HCT116 (cell line): ENCODE measurements at regions not wholly inside any gene's neighbourhood (a gene's known extent, or its start where the extent isn't known, plus 50 kb on each side); places are given as distances from the start of the nearest gene placed in this dataset.

Experiments
- ATAC-seq: fragments of 200-7000 bp; cut with Tn5 transposase; 2 replicates; pipeline ENCODE4 v1.9.1; 2020; ENCODE audit warnings: mild to moderate bottlenecking, moderate library complexity
- BruUV-seq: library from RNA; stranded (reverse); fragments of 400-500 nt; replicated peaks from 2 replicates; lab custom pipeline; 2021; lab: Mats Ljungman, UMichigan
- CTCF ChIA-PET: fragments of 300-600 bp; sonication (Branson Sonifier 250); formaldehyde crosslinking; loops from one replicate; lab custom pipeline; 2021; ENCODE audit warnings: antibody characterized with exemption; lab: Charles Lee
- POLR2A ChIA-PET: fragments of 300-600, 350-600 bp; sonication (Branson Sonifier 250); formaldehyde crosslinking; loops from one replicate; lab custom pipeline; 2021; ENCODE audit warnings: antibody characterized with exemption; lab: Charles Lee
- RAD21 ChIA-PET, 2 experiments: fragments of 300-600 bp; sonication (Branson Sonifier 250); formaldehyde crosslinking; loops; one replicate each; lab custom pipeline; 2023; ENCODE audit warnings: low total read pairs in 2 of 2; ENCODE audit not compliant: uncharacterized antibody in 2 of 2, unreplicated experiment in 2 of 2, low non-redundant PET in 1 of 2; lab: Charles Lee
- DNase-seq: peaks from one replicate; pipeline ENCODE4 v3.0.0-alpha.2; 2010; ENCODE audit warnings: low read depth, low spot score
- H2AFZ ChIP-seq: fragments of 200-600 bp; shearing (Covaris generic), sonication (generic); 2 replicates; pipeline ENCODE4 v1.6.1; 2017; ENCODE audit warnings: low read depth, mixed run types, mixed read lengths, antibody characterized with exemption, low read length; ENCODE audit not compliant: poor library complexity, severe bottlenecking
- H3K27ac ChIP-seq: 2 replicates; pipeline ENCODE4 v1.5.1; 2012; ENCODE audit warnings: low read depth, low read length
- H3K27me3 ChIP-seq: fragments of 200-600 bp; sonication (generic); 2 replicates; pipeline ENCODE4 v1.6.1; 2016; ENCODE audit warnings: mixed run types, low read length, mixed read lengths; ENCODE audit not compliant: insufficient read depth
- H3K36me3 ChIP-seq, 2 experiments: fragments of 200-500 bp in 1 of 2; fragments of 200-600 bp in 1 of 2; sonication (Bioruptor generic) in 1 of 2; sonication (generic) in 1 of 2; 2 replicates each; pipeline versions ENCODE4 v1.5.1 to v1.6.1; 2014 to 2016; ENCODE audit warnings: low read length in 2 of 2, inconsistent platforms in 1 of 2, mixed read lengths in 1 of 2, mixed run types in 1 of 2; ENCODE audit not compliant: insufficient read depth in 2 of 2, control insufficient read depth in 1 of 2
- H3K4me1 ChIP-seq, 2 experiments: fragments of 200-600 bp in 1 of 2; sonication (generic) in 1 of 2; 2 replicates each; pipeline versions ENCODE4 v1.5.1 to v1.6.1; 2012 to 2017; ENCODE audit warnings: low read length in 2 of 2, inconsistent platforms in 1 of 2, mild to moderate bottlenecking in 1 of 2, mixed read lengths in 1 of 2, mixed run types in 1 of 2, moderate library complexity in 1 of 2; ENCODE audit not compliant: insufficient read depth in 2 of 2, control insufficient read depth in 1 of 2
- H3K4me2 ChIP-seq: fragments of 200-600 bp; sonication (generic); 2 replicates; pipeline ENCODE4 v1.6.1; 2017; ENCODE audit warnings: mixed run types, low read length, mixed read lengths
- H3K4me3 ChIP-seq, 2 experiments: fragments of 200-600 bp in 1 of 2; sonication (generic) in 1 of 2; replicated peaks in 1 of 2; 2 replicates each; pipeline ENCODE4 v1.5.1; 2011 to 2016; ENCODE audit warnings: low read length in 2 of 2, control low read depth in 1 of 2, low read depth in 1 of 2, mild to moderate bottlenecking in 1 of 2, mixed read lengths in 1 of 2, mixed run types in 1 of 2
- H3K79me2 ChIP-seq: fragments of 200-600 bp; sonication (generic); 2 replicates; pipeline ENCODE4 v1.6.1; 2017; ENCODE audit warnings: mild to moderate bottlenecking, mixed run types, low read length, moderate library complexity, mixed read lengths; ENCODE audit not compliant: insufficient read depth
- H3K9ac ChIP-seq: fragments of 200-600 bp; sonication (generic); 2 replicates; pipeline ENCODE4 v1.6.1; 2016; ENCODE audit warnings: low read length, mixed read lengths
- H3K9me2 ChIP-seq: fragments of 200-600 bp; sonication (generic), shearing (Covaris generic); 2 replicates; pipeline ENCODE4 v1.6.1; 2017; ENCODE audit warnings: mixed run types, mild to moderate bottlenecking, moderate library complexity; ENCODE audit not compliant: insufficient read depth
- H3K9me3 ChIP-seq, 2 experiments: fragments of 200-500 bp in 1 of 2; fragments of 200-600 bp in 1 of 2; sonication (Bioruptor generic) in 1 of 2; sonication (generic) in 1 of 2; 2 replicates each; pipeline ENCODE4 v1.6.1; 2014 to 2017; ENCODE audit warnings: low read length in 2 of 2, mixed read lengths in 2 of 2, inconsistent platforms in 1 of 2, low read depth in 1 of 2, mild to moderate bottlenecking in 1 of 2, mixed run types in 1 of 2, moderate library complexity in 1 of 2; ENCODE audit not compliant: control insufficient read depth in 1 of 2, insufficient read depth in 1 of 2
- H4K20me1 ChIP-seq: fragments of 200-600 bp; sonication (generic), shearing (Covaris generic); 2 replicates; pipeline ENCODE4 v1.6.1; 2017; ENCODE audit warnings: mixed run types, mild to moderate bottlenecking, moderate library complexity; ENCODE audit not compliant: insufficient read depth
- EGR1 ChIP-seq: IDR thresholded peaks from 2 replicates; pipeline ENCODE4 v1.6.1; 2012; ENCODE audit warnings: low read depth
- ELF1 ChIP-seq: IDR thresholded peaks from 2 replicates; pipeline ENCODE4 v1.6.1; 2012; ENCODE audit warnings: low read depth, borderline replicate concordance
- EZH2 ChIP-seq: fragments of 200-600 bp; sonication (generic); IDR thresholded peaks from 2 replicates; pipeline ENCODE4 v1.6.1; 2017; ENCODE audit warnings: antibody characterized with exemption, mixed run types
- EZH2phosphoT487 ChIP-seq: fragments of 200-600 bp; IDR thresholded peaks from 2 replicates; pipeline ENCODE4 v1.6.1; 2018; ENCODE audit warnings: antibody characterized with exemption, borderline replicate concordance
- FOSL1 ChIP-seq: IDR thresholded peaks from 2 replicates; pipeline ENCODE4 v1.6.1; 2012; ENCODE audit warnings: low read depth
- JUND ChIP-seq: IDR thresholded peaks from 2 replicates; pipeline ENCODE4 v1.6.1; 2012
- POLR2A ChIP-seq: IDR thresholded peaks from 2 replicates; pipeline ENCODE4 v1.7.0; 2011; ENCODE audit warnings: borderline replicate concordance; ENCODE audit not compliant: insufficient read depth, insufficient read length; ENCODE audit errors: extremely low read depth
- RAD21 ChIP-seq: IDR thresholded peaks from 2 replicates; pipeline ENCODE4 v1.6.1; 2012; ENCODE audit warnings: low read depth, mild to moderate bottlenecking
- SIN3A ChIP-seq: IDR thresholded peaks from 2 replicates; pipeline ENCODE4 v1.6.1; 2012; ENCODE audit warnings: low read depth
- SP1 ChIP-seq: IDR thresholded peaks from 2 replicates; pipeline ENCODE4 v1.6.1; 2012; ENCODE audit warnings: low read depth
- SRF ChIP-seq: IDR thresholded peaks from 2 replicates; pipeline ENCODE4 v1.6.1; 2012; ENCODE audit warnings: low read depth
- TCF7L2 ChIP-seq: IDR thresholded peaks from 2 replicates; pipeline ENCODE4 v1.7.0; 2011; ENCODE audit warnings: borderline replicate concordance, inconsistent platforms; ENCODE audit not compliant: insufficient read depth, insufficient read length; ENCODE audit errors: extremely low read depth
- YY1 ChIP-seq: IDR thresholded peaks from 2 replicates; pipeline ENCODE4 v1.6.1; 2011; ENCODE audit warnings: low read length, low read depth, moderate library complexity, mild to moderate bottlenecking; ENCODE audit not compliant: insufficient replicate concordance; ENCODE audit errors: extremely low read depth
- ZFX ChIP-seq: fragments of 450-650 bp; IDR thresholded peaks from 2 replicates; pipeline ENCODE4 v1.6.1; 2017
- ZNF274 ChIP-seq: fragments of 200-500 bp; sonication (Bioruptor generic); IDR thresholded peaks from 2 replicates; pipeline ENCODE4 v1.6.1; 2014; ENCODE audit warnings: mild to moderate bottlenecking, low read depth, low read length, inconsistent platforms
- intact Hi-C: fragments of 100-400 bp; cut with micrococcal nuclease; formaldehyde crosslinking; loops from 2 replicates; pipeline ENCODE4 v1.10.0; 2022
- TF ChIP-seq, protein P1 (sequence below): IDR thresholded peaks from 2 replicates; pipeline ENCODE4 v1.6.1; 2011; ENCODE audit warnings: mild to moderate bottlenecking, low read length, moderate library complexity; ENCODE audit not compliant: insufficient replicate concordance; ENCODE audit errors: extremely low read depth
- TF ChIP-seq, protein P2 (sequence below): IDR thresholded peaks from 2 replicates; pipeline ENCODE4 v1.6.1; 2012

DNA sequence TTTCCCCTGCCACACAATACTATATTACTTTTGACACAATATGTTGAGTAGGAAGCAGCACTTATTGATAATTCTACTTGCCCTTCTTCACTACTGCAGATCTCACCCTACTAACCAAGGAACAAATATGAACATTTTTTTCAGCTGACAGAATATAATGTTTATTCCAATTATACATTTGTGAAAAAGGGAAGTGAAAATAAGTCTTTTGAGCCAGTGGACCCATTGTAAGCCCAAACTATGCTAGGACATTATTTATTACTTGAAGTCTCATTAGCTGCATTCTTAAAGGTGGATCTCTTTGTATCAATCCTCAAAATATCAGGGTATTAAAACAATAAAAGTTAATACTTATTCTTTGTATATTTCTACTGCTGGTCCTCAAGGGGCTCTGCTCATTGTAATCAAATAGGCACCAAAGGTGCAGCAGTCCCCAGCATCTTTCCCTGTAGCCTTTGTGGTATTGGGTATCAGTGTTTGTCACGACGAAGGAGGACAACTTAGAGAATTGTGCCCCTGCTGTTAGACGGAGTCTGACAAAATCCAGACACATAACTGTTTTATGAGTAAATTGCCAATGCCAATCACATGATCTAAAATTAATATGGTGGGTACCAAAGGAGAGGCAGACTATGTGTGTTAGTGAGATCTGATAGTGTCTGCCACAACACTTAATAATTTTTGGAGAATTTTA is 453.5 kb upstream of the CDH9 start:
- Histone ChIP-seq H3K79me2 (no peaks in the 10 kb centered on the region), H2AFZ (no peak overlapping the region), H3K9ac (no peak overlapping the region), H3K27ac (no peak overlapping the region), H3K36me3 (no peaks in the 10 kb centered on the region; a peak in 1 of 4 replicates), H3K9me3 (peaks cover 13 to 21% of the 10 kb centered on the region in 2 experiments; a peak in 3 of 4 replicates), H3K27me3 (no peaks in the 10 kb centered on the region), H3K9me2 (no peaks in the 10 kb centered on the region), H3K4me2 (no peak overlapping the region), H3K4me1 (no peaks in the 10 kb centered on the region), H4K20me1 (no peaks in the 10 kb centered on the region), H3K4me3 (no peak overlapping the region)
- ATAC-seq (no peak), DNase-seq (no peak)
- POLR2A ChIA-PET, result no interaction called here
- intact Hi-C loops, result no loop called here
- CTCF ChIA-PET, result no interaction called here
- RAD21 ChIA-PET, result no interaction called here
- BruUV-seq, result no TSS peak
- TF ChIP-seq SP1 (no peak), TCF7L2 (no peak), POLR2A (no peak), RAD21 (no peak), EGR1 (no peak), EZH2 (no peak)

GRCh38 chr5:27491047-27491446 is 452.7 kb upstream of the CDH9 start:
- intact Hi-C loops, result no loop called here
- TF ChIP-seq, protein P1, sequence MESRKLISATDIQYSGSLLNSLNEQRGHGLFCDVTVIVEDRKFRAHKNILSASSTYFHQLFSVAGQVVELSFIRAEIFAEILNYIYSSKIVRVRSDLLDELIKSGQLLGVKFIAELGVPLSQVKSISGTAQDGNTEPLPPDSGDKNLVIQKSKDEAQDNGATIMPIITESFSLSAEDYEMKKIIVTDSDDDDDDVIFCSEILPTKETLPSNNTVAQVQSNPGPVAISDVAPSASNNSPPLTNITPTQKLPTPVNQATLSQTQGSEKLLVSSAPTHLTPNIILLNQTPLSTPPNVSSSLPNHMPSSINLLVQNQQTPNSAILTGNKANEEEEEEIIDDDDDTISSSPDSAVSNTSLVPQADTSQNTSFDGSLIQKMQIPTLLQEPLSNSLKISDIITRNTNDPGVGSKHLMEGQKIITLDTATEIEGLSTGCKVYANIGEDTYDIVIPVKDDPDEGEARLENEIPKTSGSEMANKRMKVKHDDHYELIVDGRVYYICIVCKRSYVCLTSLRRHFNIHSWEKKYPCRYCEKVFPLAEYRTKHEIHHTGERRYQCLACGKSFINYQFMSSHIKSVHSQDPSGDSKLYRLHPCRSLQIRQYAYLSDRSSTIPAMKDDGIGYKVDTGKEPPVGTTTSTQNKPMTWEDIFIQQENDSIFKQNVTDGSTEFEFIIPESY, result no peak
- TF ChIP-seq SRF, result no peak
- no peak for TF ChIP-seq EZH2
- TF ChIP-seq, protein P2, sequence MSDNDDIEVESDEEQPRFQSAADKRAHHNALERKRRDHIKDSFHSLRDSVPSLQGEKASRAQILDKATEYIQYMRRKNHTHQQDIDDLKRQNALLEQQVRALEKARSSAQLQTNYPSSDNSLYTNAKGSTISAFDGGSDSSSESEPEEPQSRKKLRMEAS, result no peak
- no peak for TF ChIP-seq ZNF274
- TF ChIP-seq ELF1, result no peak
- no peak for TF ChIP-seq ZFX
- no peak for TF ChIP-seq JUND
- TF ChIP-seq YY1, result no peak
- TF ChIP-seq SIN3A, result no peak
- TF ChIP-seq EZH2phosphoT487, result no peak
- no peak for TF ChIP-seq FOSL1
- no peak for TF ChIP-seq SP1
- no peak for TF ChIP-seq RAD21
- no peak for TF ChIP-seq POLR2A
- BruUV-seq, result no TSS peak
- ChIA-PET CTCF (no interaction called here), RAD21 (no interaction called here), POLR2A (no interaction called here)
- Histone ChIP-seq H3K27me3 (no peaks in the 10 kb centered on the region), H4K20me1 (no peaks in the 10 kb centered on the region), H3K9me2 (no peaks in the 10 kb centered on the region), H3K9ac (no peak overlapping the region), H3K27ac (no peak overlapping the region), H3K9me3 (peaks cover 15 to 22% of the 10 kb centered on the region in 2 experiments; a peak in 3 of 4 replicates), H3K4me2 (no peak overlapping the region), H2AFZ (no peak overlapping the region), H3K36me3 (no peaks in the 10 kb centered on the region), H3K4me1 (no peaks in the 10 kb centered on the region), H3K79me2 (no peaks in the 10 kb centered on the region), H3K4me3 (no peak overlapping the region)
- ATAC-seq (no peak), DNase-seq (no peak)
